ENCODE measurements at regions not wholly inside any gene's neighbourhood (a gene's known extent, or its start where the extent isn't known, plus 50 kb on each side); places are given as distances from the start of the nearest gene placed in this dataset.

DNA sequence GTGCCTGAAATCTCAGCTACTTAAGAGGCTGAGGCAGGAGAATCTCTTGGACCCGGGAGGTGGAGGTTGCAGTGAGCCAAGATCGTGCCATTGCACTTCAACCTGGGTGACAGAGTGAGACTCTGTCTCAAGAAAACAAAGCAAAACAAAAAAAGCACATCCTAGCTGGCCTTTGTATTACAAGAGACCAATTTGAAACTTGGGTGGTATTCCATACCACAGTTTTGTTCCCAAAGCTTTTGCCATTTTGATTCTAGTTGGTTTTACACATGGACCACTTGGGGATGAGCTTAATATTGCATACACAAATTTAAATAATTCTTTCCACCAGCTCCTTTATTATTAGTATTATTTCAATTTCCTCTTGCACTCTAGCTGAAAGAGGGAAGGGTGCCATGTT, 276.9 kb upstream of the SLC16A7 start:
- TF ChIP-seq, protein P1, sequence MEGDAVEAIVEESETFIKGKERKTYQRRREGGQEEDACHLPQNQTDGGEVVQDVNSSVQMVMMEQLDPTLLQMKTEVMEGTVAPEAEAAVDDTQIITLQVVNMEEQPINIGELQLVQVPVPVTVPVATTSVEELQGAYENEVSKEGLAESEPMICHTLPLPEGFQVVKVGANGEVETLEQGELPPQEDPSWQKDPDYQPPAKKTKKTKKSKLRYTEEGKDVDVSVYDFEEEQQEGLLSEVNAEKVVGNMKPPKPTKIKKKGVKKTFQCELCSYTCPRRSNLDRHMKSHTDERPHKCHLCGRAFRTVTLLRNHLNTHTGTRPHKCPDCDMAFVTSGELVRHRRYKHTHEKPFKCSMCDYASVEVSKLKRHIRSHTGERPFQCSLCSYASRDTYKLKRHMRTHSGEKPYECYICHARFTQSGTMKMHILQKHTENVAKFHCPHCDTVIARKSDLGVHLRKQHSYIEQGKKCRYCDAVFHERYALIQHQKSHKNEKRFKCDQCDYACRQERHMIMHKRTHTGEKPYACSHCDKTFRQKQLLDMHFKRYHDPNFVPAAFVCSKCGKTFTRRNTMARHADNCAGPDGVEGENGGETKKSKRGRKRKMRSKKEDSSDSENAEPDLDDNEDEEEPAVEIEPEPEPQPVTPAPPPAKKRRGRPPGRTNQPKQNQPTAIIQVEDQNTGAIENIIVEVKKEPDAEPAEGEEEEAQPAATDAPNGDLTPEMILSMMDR (conservative IDR thresholded peaks at IDR 0.05; ENCODE audit: low read length): no peak
- TF ChIP-seq EZH2phosphoT487 (IDR thresholded peaks at IDR 0.05; ENCODE audit: borderline replicate concordance): no peak
